Neutrophil (primary cell): ENCODE measurements at regions not wholly inside any gene's neighbourhood (a gene's known extent, or its start where the extent isn't known, plus 50 kb on each side); places are given as distances from the start of the nearest gene placed in this dataset.
A peak's percentile ranks its signal among the peaks of the same experiment; 100 is the strongest.
"Not testable (repeated sequence)": the region's sequence is repeated elsewhere in the genome, so short reads cannot be mapped to it uniquely, and the experiment has no call there.

ENCODE experiments used
- H3K27ac ChIP-seq: fragments of 200-600 bp; sonication (generic); 2 replicates; pipeline ENCODE4 v1.5.1; 2016; ENCODE audit warnings: mild to moderate bottlenecking, moderate library complexity
- H3K27me3 ChIP-seq: fragments of 200-600 bp; sonication (generic); 2 replicates; pipeline ENCODE4 v1.6.0; 2016; ENCODE audit warnings: mild to moderate bottlenecking
- H3K36me3 ChIP-seq: fragments of 200-600 bp; sonication (generic); 2 replicates; pipeline ENCODE4 v1.5.1; 2017
- H3K4me1 ChIP-seq, 2 experiments: fragments of 200-600 bp in 1 of 2; sonication (generic) in 1 of 2; 1 replicate in 1 of 2; 2 replicates in 1 of 2; pipeline versions ENCODE4 v1.5.1 to v1.6.1; 2013 to 2016; ENCODE audit warnings: low read depth in 1 of 2, low read length in 1 of 2, mild to moderate bottlenecking in 1 of 2, moderate library complexity in 1 of 2; ENCODE audit not compliant: control insufficient read depth in 1 of 2, insufficient read depth in 1 of 2
- H3K4me3 ChIP-seq, 2 experiments: fragments of 200-600 bp in 1 of 2; sonication (generic) in 1 of 2; 1 replicate in 1 of 2; 2 replicates in 1 of 2; pipeline ENCODE4 v1.5.1; 2013 to 2016; ENCODE audit warnings: low read depth in 1 of 2, low read length in 1 of 2, mild to moderate bottlenecking in 1 of 2, moderate library complexity in 1 of 2
- H3K9me3 ChIP-seq: fragments of 200-600 bp; sonication (generic); 2 replicates; pipeline ENCODE4 v1.5.1; 2016
- TF ChIP-seq, protein P1 (sequence below): fragments of 200-600 bp; sonication (generic); IDR thresholded peaks from 2 replicates; pipeline ENCODE4 v1.5.1; 2016; ENCODE audit warnings: antibody characterized with exemption

DNA sequence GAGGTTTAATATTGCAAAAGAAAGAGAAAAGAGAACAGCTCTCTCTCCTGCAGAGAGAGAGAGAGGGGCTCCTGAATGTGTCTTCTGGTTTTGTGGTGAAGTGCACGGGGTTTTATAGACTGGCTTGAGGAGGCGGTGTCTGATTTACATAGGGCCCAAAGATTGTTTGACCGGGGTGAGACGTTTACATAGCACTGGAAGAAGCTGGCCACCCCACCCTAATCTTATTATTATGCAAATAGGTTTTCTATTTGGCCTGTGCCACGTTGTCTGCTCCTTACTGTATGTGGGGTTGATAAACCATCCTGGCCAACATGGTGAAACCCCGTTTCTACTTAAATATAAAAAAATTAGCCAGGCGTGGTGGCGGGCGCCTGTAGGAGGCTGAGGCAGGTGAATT lies 268.6 kb downstream of the SV2B start:
- no peaks in the 10 kb centered on the region for H3K36me3 ChIP-seq
- H3K27ac ChIP-seq, result no peak overlapping the region
- peaks cover 23% of the 10 kb centered on the region for H3K27me3 ChIP-seq
- no peaks in the 10 kb centered on the region for H3K9me3 ChIP-seq
- no peak overlapping the region for H3K4me3 ChIP-seq
- TF ChIP-seq, protein P1, sequence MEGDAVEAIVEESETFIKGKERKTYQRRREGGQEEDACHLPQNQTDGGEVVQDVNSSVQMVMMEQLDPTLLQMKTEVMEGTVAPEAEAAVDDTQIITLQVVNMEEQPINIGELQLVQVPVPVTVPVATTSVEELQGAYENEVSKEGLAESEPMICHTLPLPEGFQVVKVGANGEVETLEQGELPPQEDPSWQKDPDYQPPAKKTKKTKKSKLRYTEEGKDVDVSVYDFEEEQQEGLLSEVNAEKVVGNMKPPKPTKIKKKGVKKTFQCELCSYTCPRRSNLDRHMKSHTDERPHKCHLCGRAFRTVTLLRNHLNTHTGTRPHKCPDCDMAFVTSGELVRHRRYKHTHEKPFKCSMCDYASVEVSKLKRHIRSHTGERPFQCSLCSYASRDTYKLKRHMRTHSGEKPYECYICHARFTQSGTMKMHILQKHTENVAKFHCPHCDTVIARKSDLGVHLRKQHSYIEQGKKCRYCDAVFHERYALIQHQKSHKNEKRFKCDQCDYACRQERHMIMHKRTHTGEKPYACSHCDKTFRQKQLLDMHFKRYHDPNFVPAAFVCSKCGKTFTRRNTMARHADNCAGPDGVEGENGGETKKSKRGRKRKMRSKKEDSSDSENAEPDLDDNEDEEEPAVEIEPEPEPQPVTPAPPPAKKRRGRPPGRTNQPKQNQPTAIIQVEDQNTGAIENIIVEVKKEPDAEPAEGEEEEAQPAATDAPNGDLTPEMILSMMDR, result no peak
- peaks cover 13 to 19% of the 10 kb centered on the region in 2 experiments for H3K4me1 ChIP-seq

- Histone ChIP-seq H3K27ac (peak overlapping the region; percentile 62), H3K4me3 (no peak overlapping the region), H3K36me3 (no peaks in the 10 kb centered on the region), H3K9me3 (no peaks in the 10 kb centered on the region), H3K27me3 (peaks cover 23% of the 10 kb centered on the region), H3K4me1 (peaks cover 13 to 19% of the 10 kb centered on the region in 2 experiments)
- TF ChIP-seq, protein P1, result no peak
Measured at GRCh38 chr15:91369823-91370222, 269.8 kb downstream of the SV2B start.

DNA sequence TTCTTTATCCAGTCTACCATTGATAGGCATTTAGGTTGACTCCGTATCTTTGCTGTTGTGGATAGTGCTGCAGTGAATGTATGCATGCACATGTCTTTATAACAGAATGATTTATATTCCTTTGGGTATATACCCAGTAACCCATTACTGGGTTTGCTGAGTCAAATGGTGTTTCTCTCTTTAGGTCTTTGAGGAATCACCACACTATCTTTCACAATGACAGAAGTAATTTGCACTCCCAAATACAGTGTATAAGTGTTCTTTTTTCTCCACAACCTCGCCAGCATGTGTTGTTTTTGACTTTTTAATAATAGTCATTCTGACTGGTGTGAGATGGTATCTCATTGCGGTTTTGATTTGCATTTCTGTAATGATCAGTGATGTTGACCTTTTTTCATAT lies 271.3 kb downstream of the SV2B start:
- not testable (repeated sequence) for H3K36me3 ChIP-seq, H3K4me3 ChIP-seq, H3K9me3 ChIP-seq, H3K27ac ChIP-seq
- H3K27me3 ChIP-seq, result peaks cover 23% of the 10 kb centered on the region
- H3K4me1 ChIP-seq, result peaks cover 13 to 19% of the 10 kb centered on the region in 2 experiments

DNA sequence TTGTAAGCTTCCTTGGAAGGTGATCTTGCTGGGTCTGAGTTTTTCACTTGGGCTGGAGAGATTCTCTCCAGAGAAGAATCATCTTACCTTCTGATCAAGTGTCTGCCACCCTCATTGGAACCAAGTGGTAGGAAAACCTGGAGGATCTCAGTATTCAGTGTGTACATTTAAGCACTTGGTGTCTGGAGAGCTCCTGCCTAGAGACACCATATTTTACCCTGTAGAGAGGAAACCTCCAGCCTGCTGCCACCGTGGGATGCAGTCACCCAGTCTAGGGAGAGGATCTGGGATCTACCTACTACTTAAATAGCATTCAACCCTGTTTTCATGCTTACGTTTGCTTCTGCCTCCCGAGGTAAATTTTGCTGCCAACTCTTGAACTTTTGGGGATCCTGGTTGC lies 274.3 kb downstream of the SV2B start:
- Histone ChIP-seq H3K4me3 (no peak overlapping the region), H3K27ac (no peak overlapping the region), H3K27me3 (peaks cover 6% of the 10 kb centered on the region), H3K36me3 (no peaks in the 10 kb centered on the region), H3K4me1 (peaks cover 7 to 11% of the 10 kb centered on the region in 2 experiments), H3K9me3 (no peaks in the 10 kb centered on the region)
- TF ChIP-seq, protein P1, result no peak

- no peak overlapping the region for H3K4me3 ChIP-seq
- TF ChIP-seq, protein P1, result no peak
- no peaks in the 10 kb centered on the region for H3K36me3 ChIP-seq
- H3K9me3 ChIP-seq, result no peaks in the 10 kb centered on the region
- H3K4me1 ChIP-seq, result no peaks in the 10 kb centered on the region
- no peaks in the 10 kb centered on the region for H3K27me3 ChIP-seq
- H3K27ac ChIP-seq, result no peak overlapping the region
Measured at GRCh38 chr15:91376038-91376437, 276.0 kb downstream of the SV2B start.

- no peaks in the 10 kb centered on the region for H3K36me3 ChIP-seq
- H3K27ac ChIP-seq, result no peak overlapping the region
- no peaks in the 10 kb centered on the region for H3K27me3 ChIP-seq
- peaks cover 13 to 15% of the 10 kb centered on the region in 2 experiments for H3K4me1 ChIP-seq
- TF ChIP-seq, protein P1, result no peak
- no peaks in the 10 kb centered on the region for H3K9me3 ChIP-seq
- no peak overlapping the region for H3K4me3 ChIP-seq
Measured at GRCh38 chr15:91380114-91380513, 280.1 kb downstream of the SV2B start.
